CD4-positive, alpha-beta T cell treated with Interferon gamma for 1 hour (primary cell): ENCODE measurements at regions not wholly inside any gene's neighbourhood (a gene's known extent, or its start where the extent isn't known, plus 50 kb on each side); places are given as distances from the start of the nearest gene placed in this dataset.
"Not testable (repeated sequence)": the region's sequence is repeated elsewhere in the genome, so short reads cannot be mapped to it uniquely, and the experiment has no call there.

ENCODE experiments used
- DNase-seq: peaks from one replicate; pipeline ENCODE4 v3.0.0-alpha.2; 2020

DNA sequence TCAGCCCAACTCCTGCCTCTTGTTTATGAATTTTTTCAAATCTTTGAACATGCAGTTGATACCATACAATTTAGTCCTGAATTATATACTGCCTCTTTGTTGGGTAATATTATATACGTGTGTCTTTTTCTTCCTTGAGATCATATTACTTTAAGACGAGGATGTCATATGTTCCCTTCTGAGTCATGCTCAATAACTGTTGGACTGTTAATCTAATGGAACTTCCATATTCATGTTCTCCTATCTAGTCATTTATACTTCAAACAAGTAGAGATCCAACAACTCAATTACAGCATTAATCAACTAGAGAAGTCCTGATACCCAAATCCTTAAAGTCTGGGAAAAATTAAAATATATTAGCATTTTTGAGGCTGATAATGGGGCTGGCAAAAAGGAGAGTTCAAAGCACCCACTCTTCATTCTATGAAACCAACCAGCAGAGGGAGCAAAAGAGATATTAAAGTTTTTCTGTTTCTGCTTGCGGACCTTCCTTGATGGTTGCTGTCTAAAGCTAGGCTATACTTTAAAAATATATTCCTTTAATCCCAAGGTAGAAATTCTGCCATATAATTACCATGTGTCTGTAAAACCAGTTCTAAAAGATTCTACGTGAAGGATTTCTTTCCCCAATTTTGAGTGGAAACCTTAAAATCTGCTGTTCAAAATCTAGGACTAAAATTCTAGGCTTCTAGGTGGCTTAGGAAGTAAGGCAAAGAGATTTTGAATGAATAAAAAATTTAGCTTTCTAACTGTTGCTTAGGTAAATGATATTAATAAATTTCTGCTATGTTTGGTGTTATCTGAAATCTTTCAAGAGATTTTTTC, 498.9 kb downstream of the BCKDHB start:
- no peak for DNase-seq

DNA sequence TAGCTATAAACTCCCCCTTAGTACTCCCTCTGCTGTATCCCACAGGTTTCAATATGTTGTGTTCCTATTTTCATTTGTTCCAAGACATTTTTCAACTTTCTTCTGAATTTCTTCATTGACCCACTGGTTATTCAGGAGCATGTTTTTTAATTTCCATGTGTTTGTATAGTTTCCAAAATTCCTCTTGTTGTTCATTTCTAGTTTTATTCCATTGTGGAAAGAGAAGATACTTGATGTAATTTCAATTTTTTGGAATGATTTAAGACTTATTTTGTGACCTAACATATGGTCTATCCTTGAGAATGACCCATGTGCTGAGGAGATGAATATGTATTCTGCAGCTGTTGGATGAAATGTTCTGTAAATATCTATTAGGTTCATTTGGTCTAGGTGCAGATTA, 497.2 kb downstream of the BCKDHB start:
- DNase-seq, result no peak

DNA sequence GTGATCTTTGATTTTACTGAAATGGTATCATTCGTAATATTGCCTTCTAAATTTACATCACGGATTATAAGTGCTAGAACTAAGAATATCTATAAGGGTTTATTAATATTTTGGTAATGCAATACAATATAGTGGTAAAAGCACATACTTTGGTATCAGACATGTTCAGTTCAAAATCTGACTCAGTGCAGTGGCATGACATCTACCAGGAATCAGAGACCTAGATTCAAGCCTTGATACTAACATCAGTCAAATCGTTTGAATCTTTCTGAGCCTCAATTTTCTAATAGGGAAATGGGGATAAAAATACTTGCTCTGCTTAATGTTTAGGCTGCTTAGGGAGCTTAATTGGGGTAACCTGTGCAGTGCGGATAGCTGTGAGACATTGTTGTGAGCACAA, 488.0 kb downstream of the BCKDHB start:
- DNase-seq, result no peak

DNA sequence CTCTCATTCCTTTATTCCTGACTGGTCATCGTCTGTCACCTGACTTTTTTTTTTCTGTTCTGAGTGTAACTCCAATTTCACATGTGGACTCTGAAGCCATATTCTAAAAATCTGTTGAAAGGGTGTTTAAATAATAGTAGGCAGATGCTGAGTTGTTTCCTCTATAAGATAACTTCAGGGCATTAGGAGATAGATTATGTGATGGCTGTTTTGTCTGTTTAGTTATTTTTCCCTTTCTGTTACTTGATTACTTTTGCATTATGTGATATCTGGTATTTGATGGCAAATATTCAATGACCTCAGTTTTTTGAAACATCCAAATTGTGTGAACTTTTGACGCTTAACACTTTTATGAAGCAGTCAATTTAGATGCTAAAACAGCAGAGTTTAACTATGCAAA, 486.0 kb downstream of the BCKDHB start:
- DNase-seq, result no peak

DNA sequence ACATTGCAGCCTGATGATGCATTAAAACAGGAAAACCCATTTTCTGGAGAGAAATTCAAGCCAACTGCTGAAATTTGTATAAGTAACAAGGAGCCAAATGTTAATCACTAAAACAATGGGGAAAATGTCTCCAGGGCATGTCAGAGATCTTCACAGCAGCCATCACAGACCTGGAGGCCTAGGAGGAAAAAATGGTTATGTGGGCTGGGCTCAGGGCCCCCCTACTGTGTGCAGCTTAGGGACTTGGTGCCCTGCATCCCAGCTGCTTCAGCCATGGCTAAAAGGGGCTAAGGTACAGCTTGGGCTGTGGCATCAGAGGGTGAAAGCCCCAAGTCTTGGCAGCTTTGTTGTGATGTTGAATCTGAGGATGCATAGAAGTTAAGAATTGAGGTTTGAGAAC, 479.8 kb downstream of the BCKDHB start:
- DNase-seq, result no peak

DNA sequence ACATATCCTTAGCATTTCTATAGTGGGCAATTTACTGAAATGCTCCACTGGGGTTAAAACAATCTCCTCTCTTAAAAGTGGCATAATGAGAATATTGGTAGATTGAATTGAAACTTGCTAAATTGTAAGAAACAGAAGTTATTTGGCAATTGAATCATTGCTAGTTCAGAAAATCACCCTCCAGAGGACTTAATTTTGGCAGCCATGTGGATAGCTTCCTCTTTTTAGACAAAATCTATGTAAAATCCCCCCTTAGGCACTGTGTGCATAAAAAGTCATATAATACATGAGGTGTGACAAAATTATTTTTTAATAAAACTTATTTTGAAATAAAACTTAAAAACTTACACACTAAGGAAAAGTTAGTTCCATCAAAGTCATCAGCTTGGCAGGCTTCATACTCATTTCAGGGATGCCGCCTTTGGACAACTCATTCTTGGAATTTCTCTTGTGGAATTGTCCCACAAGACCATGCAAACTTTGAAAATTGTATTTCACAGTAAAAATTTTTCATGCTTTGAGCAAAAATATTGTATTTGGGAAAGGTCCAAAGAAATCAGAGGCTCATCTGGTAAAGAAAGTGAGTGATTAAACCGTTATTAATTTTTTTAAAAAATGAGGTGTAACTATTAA, 473.0 kb downstream of the BCKDHB start:
- DNase-seq, result no peak

DNA sequence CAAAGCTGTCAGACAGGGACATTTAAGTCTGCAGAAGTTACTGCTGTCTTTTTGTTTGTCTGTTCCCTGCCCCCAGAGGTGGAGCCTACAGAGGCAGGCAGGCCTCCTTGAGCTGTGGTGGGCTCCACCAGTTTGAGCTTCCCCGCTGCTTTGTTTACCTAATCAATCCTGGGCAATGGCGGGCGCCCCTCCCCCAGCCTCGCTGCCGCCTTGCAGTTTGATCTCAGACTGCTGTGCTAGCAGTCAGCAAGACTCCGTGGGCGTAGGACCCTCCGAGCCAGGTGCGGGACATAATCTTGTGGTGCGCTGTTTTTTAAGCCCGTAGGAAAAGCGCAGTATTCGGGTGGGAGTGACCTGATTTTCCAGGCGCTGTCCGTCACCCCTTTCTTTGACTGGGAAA, 466.8 kb downstream of the BCKDHB start:
- DNase-seq, result not testable (repeated sequence)

DNA sequence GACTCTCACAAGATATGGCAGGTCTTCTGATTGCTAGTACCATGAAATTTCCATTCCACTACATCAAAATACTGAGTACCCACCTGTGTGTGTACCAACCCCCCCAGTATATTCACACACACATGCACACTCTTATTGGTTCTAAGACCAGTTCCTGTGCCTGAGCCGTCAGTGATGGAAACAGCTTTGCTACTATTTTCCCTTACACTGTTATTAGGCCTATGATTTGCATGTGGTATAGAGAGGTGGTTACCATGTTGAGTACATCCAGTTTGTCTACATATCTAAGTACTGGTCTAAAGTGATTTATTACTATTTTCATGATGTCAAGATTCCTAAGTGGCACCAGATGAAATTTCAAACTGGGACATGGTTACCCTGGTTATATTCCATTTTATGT, 459.9 kb downstream of the BCKDHB start:
- no peak for DNase-seq

DNA sequence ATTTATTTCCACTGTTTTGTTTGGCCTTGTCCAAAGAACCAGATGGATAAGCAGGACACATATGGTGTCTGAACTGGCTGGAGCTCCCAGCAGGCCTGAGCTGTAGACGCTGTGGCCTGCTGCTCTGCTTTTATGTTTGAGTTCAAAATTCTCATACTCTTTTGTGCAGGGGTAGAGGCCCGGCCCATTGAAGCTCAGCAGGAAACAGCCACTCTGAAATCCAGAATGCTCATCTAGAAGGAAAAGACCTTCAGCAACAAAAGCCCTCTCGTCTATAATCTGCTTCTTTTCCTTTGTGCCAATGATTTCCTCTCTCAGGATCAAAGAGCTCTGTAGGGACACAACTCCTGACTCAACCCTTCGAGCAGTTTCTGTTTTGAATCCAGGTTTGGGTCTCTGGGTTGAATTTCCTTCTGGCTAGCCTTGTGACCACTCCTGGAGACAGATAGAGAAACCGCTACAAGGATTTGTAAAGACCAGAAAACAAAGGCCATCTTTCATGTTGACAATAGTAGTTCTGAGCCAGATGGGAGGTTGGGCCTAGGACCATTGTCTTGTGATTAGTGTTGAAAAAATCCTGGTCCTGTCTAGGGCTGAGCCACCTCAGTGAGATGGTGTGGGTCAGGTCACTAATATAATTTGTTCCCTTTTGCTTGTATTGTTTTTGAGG, 446.7 kb downstream of the BCKDHB start:
- no peak for DNase-seq

DNA sequence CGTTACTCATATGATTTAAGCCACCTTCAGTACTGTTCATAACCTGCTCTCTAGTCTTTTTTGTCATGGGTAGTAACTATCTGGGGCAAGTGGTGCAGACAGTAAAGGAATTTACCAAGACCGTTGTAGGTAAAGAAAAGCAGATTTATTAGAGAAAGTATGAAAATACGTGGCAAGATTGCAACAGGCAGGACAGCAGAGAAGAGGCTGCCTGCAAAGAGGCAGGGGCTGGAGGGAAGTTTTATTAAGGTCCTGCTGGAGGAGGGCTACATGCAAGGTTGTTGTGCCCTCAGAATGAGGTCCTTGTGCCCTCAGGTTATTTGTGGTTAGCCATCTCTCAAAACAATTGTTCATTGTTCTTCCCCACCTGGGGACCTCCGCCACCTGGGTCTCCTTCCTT, 444.3 kb downstream of the BCKDHB start:
- no peak for DNase-seq

DNA sequence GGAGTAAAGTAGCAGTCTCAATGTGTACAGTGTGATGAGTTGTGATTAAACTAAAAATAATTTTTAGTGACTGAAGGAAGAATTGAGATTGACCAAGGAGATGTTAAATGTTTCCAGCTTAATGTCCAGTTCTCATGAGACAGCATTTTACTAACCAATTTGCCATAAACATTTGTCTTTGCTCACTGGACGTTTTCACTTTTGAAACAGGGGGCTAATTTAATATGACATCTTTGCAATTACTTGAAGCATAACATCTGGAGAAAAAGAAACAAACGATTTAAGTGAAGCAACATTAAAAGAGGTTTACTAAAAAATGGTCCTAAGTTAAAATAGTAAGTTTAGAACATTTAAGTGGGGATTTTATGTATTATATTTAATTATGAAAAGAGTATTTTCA, 443.8 kb downstream of the BCKDHB start:
- no peak for DNase-seq

DNA sequence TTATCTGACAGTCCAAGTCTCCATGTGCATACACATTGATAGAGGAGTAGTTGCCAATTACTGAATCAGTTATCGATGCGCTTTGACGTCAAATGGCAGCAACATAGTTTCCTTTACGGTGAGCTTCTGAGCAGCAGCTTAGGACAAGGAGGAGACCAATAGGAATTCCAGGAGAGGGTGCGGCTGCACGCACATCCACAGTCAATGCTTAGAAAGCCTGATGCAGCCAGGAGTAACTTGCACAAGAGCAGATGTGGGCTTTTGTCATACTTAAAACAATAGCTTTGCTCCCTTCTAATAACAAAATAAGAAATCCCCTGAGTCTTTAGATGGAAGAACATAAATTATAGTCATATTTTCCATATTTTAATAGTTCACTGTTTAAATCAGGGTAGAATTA, 442.1 kb downstream of the BCKDHB start:
- DNase-seq, result no peak

DNA sequence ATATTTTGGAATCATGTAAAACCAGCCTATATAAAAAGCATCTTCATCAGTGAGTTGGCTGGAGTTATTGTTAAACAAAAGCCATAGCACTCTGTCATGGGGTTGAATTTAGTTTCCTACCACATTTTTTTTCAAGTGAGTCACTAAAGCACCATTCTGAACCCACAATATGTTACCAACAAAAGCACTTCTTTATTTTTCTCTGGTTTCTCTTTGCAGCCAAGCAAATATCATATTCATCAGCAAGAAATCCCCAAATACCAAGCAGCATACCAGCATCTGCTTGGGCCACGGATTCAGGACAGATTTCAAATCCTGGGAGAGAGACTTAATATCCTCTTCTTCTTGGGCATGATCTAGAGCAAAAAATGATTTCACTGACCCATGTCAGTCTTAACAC, 441.4 kb downstream of the BCKDHB start:
- DNase-seq, result no peak

DNA sequence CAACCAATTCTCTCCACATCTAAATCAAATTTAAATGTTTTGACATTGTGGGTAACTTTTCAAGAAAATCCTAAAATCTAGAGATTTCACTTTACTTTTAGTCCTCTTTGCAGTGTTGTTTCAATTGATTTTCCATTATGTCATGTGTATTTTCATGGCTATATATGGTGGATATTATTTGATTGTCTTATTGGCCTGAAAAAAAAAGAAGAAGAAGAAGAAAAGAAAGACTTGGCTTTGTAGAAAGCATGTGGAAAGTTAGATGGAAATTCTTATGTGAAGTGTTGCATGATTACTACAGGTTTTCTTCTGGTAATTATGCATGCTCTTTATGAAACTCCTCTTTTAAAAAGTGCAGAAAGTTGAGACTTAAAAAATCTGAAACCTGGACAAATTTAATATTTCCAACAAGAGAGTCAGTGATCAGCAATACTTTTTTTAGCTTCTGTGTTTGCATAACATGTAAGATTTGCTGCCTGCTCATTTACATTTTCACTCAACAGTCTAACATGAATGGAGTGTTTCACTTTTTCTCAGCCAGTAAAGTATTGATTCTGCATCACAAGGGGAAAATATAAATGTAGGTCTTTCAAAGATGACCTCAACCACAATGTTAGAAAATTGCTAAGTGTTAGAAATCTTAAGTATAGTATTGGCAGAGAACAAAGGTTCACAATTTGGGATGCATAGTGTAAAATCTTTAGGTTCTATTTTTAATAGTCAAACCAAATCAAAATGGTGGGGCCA, 438.7 kb downstream of the BCKDHB start:
- DNase-seq, result no peak

DNA sequence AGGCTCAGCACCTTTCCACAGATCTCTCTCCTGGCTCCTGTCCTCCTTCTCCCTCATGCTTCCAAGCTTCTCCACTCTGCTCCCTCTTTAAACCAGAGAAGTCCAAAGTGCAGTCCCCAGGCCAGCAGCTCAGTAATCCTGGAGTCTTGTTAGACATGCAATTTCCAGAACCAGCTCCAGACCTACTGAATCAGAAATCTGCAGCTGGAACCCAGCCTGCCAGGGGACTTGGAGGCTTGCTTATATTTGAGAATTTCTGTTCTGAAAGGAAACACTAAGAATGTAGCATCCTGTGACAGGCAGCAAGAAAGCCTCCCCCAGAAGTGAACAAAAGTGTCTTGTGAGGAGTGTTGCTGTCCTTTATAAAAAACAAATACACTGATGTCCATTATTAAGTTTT, 438.1 kb downstream of the BCKDHB start:
- no peak for DNase-seq

DNA sequence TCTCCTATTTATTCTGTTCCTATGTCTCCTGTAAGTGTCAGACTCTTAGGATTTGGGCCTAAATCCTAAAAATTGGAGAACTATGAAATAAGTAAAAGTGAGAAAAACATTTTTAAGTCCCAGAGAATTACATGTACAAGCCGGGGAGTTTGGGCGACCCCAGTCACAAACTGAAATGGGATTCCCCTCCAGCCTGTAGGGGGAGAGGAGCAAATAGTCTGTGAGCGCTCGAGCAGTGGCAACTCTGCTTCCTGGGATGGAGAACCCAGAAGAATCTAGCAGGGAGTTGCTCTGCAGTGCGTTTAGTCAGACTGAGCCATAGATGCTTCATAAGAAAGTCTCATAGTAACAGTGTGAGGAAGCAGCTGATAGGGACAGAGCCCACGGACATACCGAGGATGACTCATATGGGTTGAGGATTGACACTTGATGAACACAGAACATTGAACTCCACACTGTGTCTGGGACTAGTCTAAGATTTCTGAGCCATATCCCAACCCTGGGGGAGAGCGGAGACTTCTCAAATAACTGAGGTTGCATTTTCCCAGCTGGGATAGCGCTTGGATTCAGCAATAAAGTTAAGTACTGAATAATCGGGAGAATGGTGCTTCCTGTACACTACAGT, 437.2 kb downstream of the BCKDHB start:
- no peak for DNase-seq

DNA sequence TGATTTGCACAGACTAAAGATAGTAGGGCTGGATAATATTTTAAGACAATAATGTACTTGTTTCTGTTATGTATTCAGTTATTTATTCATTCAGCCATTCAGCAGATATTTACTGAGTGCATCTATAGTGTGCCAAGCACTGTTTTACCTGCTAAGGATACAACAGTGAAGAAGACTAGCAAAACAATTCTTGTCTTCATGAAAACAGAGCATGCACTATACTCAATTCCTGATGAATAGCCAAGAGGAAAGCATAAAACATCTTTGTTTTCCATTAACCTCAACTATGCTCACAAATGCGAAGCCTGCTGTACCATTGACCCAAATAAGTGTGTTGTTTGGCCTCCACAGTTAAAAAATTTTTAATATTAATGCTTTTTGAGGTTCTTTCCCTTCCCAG, 436.7 kb downstream of the BCKDHB start:
- no peak for DNase-seq

DNA sequence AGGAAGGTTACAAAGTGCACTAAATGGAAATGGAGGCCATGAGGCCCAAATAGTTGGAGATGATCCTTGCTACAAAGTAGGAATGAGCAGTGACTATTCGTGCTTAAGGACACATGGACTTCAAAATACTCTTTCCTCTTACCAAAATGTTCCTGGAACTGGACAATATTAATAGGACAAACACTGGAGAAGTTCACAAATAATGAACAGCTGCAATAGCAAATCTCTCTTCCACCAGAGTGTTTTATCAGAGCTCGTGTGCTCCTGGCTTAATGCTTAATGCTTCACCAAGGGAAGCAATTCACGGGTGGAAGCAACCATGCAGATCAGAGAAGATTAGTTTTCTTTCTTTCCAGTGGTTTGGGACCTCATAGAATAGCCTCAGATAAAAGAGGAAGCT, 435.4 kb downstream of the BCKDHB start:
- no peak for DNase-seq

DNA sequence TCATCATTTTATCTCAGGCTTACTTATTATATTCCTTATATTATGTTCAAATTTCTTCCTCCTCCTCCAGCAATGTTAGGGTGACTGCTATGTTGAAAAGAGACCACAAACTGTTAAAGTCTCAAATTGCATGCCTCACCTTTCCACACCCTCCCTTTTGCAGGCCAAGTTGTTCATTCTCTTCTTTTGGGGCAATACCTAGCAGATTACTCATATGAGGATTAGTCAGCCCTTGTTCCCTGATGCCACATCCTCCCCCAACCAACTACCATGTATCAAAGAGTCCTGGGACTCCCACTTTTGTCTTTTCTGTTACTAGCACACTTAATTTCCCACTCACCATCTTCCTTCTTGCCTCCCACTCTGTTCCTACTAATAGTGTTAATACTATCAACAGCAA, 434.7 kb downstream of the BCKDHB start:
- no peak for DNase-seq

DNA sequence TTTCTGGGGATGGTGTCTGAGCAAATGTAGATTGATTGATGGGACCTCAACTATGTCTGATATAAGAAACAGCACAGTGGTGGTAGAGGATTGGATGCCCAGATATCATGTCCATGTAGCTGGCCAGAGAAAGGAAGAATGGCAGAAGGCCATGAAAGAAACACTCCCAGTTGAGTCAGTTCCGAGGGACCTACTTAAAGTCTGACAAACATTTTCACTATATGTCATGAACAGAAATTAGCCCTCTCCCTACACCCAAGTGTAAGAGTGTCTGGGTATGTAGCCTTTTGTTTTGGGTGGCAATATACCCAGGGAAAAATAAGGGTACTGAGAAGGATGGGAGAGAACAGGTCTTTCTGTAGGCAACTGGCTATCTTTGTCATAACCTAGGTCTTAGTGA, 434.2 kb downstream of the BCKDHB start:
- DNase-seq, result no peak

DNA sequence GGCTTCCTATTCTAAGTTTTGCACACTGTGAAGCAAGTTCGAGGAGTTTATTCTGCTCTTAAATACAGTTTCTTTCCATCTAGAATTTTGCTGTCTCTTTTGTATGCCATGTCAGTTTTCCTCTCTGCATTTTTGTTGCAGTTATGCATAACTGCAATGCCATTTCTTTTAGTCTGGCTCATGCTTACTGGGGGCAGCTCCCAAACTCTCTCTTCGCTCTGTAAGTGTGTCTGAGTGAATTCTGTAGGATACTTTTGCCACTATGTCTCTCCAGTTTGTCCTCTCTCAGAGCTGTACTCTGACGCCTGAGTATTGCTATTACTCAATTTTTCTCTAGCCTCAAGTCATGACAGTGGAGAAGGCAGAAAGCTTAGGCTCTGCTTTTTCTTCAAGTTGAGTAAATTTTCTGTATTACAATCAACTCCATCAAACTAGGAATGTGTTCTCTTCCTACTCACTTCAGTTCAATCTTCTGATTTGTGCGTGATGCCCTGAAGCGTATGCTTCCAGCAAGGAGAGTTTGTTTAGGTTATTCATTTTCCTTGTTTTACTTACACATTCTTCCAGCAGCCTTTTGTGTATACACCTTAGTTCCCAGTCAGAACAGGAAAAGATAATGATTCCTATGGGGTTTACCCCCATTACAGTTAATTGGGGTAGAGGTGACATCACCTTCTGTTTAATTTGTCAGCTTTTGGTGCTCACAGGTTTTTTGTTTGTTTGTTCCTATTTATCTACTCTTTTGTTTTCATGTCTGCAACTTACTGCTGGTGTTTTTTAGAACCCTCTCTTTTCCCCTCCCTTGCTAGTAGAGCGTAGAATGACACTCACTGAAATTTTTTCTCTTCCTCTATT, 430.9 kb downstream of the BCKDHB start:
- DNase-seq, result no peak
